Stomach (tissue), 8 donors: ENCODE measurements at regions not wholly inside any gene's neighbourhood (a gene's known extent, or its start where the extent isn't known, plus 50 kb on each side); places are given as distances from the start of the nearest gene placed in this dataset.

Experiments
- DNase-seq, 2 donors: peaks; one replicate each; pipeline versions ENCODE4 v3.0.0 to v3.0.0-alpha.2; 2013 to 2019
- H3K27ac ChIP-seq, 5 donors: fragments of 200-600 bp in 4 of 5; sonication (generic) in 4 of 5; one replicate each; pipeline ENCODE4 v1.5.1; 2013 to 2019; ENCODE audit warnings: mild to moderate bottlenecking in 1 of 5, moderate library complexity in 1 of 5
- H3K27me3 ChIP-seq, 3 donors: fragments of 200-600 bp; sonication (generic); one replicate each; pipeline ENCODE4 v1.5.1; 2017 to 2019; ENCODE audit warnings: mixed run types in 1 of 3
- H3K36me3 ChIP-seq, 4 donors: fragments of 200-600 bp; sonication (generic); 1 replicate in 3 of 4; 2 replicates in 1 of 4; pipeline ENCODE4 v1.5.1; 2016 to 2019
- H3K4me1 ChIP-seq, 4 donors: fragments of 200-600 bp; sonication (generic); one replicate each; pipeline ENCODE4 v1.5.1; 2016 to 2019
- H3K4me3 ChIP-seq, 4 donors: fragments of 200-600 bp; sonication (generic) in 3 of 4; one replicate each; pipeline ENCODE4 v1.5.1; 2016 to 2019; ENCODE audit warnings: mild to moderate bottlenecking in 1 of 4
- H3K9me3 ChIP-seq, 4 donors: fragments of 200-600 bp; sonication (generic); one replicate each; pipeline ENCODE4 v1.5.1; 2016 to 2019
- CTCF ChIP-seq, 7 experiments: fragments of 450-650 bp in 4 of 7; fragments of 200-600 bp in 3 of 7; sonication (generic) in 3 of 7; IDR thresholded peaks; one replicate each; pipeline ENCODE4 v1.5.1; 2016 to 2019; ENCODE audit warnings: antibody characterized with exemption in 7 of 7, control low read depth in 2 of 7, mild to moderate bottlenecking in 1 of 7
- EP300 ChIP-seq: sonication (generic); formaldehyde crosslinking; IDR thresholded peaks from one replicate; pipeline ENCODE4 v1.6.1; 2017; ENCODE audit warnings: antibody characterized with exemption
- POLR2A ChIP-seq, 4 donors: fragments of 450-650 bp; IDR thresholded peaks; one replicate each; pipeline ENCODE4 v1.6.1; 2016; ENCODE audit warnings: antibody characterized with exemption in 4 of 4, control low read depth in 2 of 4, mild to moderate bottlenecking in 1 of 4, moderate library complexity in 1 of 4
- POLR2AphosphoS5 ChIP-seq, 3 donors: sonication (generic); formaldehyde crosslinking; IDR thresholded peaks; one replicate each; pipeline ENCODE4 v1.6.1; 2016; ENCODE audit warnings: antibody characterized with exemption in 3 of 3
- WGBS, 5 donors: extraction: QIAGEN DNeasy Blood & Tissue Kit in 3 of 5; methylation state at CpG; one replicate each; pipeline versions ENCODE4 v1.1.5 to v1.1.7; 2013 to 2018; 5-methylcytosine and 5-hydroxymethylcytosine counted together
- intact Hi-C: fragments of 100-400 bp; cut with DNase I; formaldehyde crosslinking; loops from one replicate; pipeline ENCODE4 v1.15.1; 2023; ENCODE audit warnings: low total_unique reads
- donor health status: healthy with polysubstance abuse.
- donor health status: Bipolar disorder and iron deficiency.
- donor health status: healthy.

GRCh38 chr18:76252880-76253279, 242.2 kb downstream of the ZNF516 start:
- no peak for TF ChIP-seq EP300
- no peak for TF ChIP-seq POLR2A (IDR thresholded peaks at IDR 0.05)
- no peak for TF ChIP-seq POLR2AphosphoS5 (IDR thresholded peaks at IDR 0.05)
- TF ChIP-seq CTCF (IDR thresholded peaks at IDR 0.05): no peak
- DNase-seq: no peak
- no peaks in the 10 kb centered on the region for H3K36me3 ChIP-seq
- intact Hi-C loops: no loop called here
- 35 to 38% (median 37%) methylated on average over 3 of the region's 3 CpGs for WGBS, 5 donors
- H3K27me3 ChIP-seq: no peaks in the 10 kb centered on the region
- no peak overlapping the region for H3K4me3 ChIP-seq
- H3K27ac ChIP-seq: no peak overlapping the region
- H3K4me1 ChIP-seq: peaks cover 0 to 10% (median 0%) of the 10 kb centered on the region in 4 donors
- no peaks in the 10 kb centered on the region for H3K9me3 ChIP-seq

GRCh38 chr18:76252139-76252538, 242.9 kb downstream of the ZNF516 start:
- no peaks in the 10 kb centered on the region for H3K27me3 ChIP-seq
- H3K36me3 ChIP-seq: no peaks in the 10 kb centered on the region
- H3K27ac ChIP-seq: no peak overlapping the region
- intact Hi-C loops: no loop called here
- peaks cover 0 to 6% (median 0%) of the 10 kb centered on the region in 4 donors for H3K4me1 ChIP-seq
- no peaks in the 10 kb centered on the region for H3K9me3 ChIP-seq
- DNase-seq: no peak
- WGBS, 5 donors: 60 to 75% (median 67%) methylated on average over 2 of the region's 2 CpGs
- TF ChIP-seq POLR2A (IDR thresholded peaks at IDR 0.05): no peak
- TF ChIP-seq CTCF (IDR thresholded peaks at IDR 0.05): no peak
- TF ChIP-seq EP300: no peak
- no peak for TF ChIP-seq POLR2AphosphoS5 (IDR thresholded peaks at IDR 0.05)
- no peak overlapping the region for H3K4me3 ChIP-seq

GRCh38 chr18:76251691-76252090, 243.4 kb downstream of the ZNF516 start:
- Histone ChIP-seq H3K27me3 (no peaks in the 10 kb centered on the region), H3K27ac (no peak overlapping the region), H3K4me3 (no peak overlapping the region), H3K4me1 (peaks cover 0 to 2% (median 0%) of the 10 kb centered on the region in 4 donors), H3K36me3 (no peaks in the 10 kb centered on the region), H3K9me3 (no peaks in the 10 kb centered on the region)
- no peak for DNase-seq
- 61 to 65% (median 64%) methylated on average over 11 of the region's 11 CpGs for WGBS, 5 donors
- intact Hi-C loops: no loop called here
- no peak for TF ChIP-seq CTCF (IDR thresholded peaks at IDR 0.05)
- TF ChIP-seq POLR2AphosphoS5 (IDR thresholded peaks at IDR 0.05): no peak
- no peak for TF ChIP-seq POLR2A (IDR thresholded peaks at IDR 0.05)
- TF ChIP-seq EP300: no peak

- no peaks in the 10 kb centered on the region for H3K4me1 ChIP-seq
- peaks cover 0 to 7% (median 3%) of the 10 kb centered on the region in 4 donors for H3K9me3 ChIP-seq
- WGBS, 5 donors: 62 to 78% (median 68%) methylated on average over 4 of the region's 4 CpGs
- no peaks in the 10 kb centered on the region for H3K36me3 ChIP-seq
- intact Hi-C loops: no loop called here
- no peak overlapping the region for H3K4me3 ChIP-seq
- DNase-seq: no peak
- no peak for TF ChIP-seq CTCF (IDR thresholded peaks at IDR 0.05)
- TF ChIP-seq EP300: no peak
- no peak for TF ChIP-seq POLR2AphosphoS5 (IDR thresholded peaks at IDR 0.05)
- no peak for TF ChIP-seq POLR2A (IDR thresholded peaks at IDR 0.05)
- no peaks in the 10 kb centered on the region for H3K27me3 ChIP-seq
- no peak overlapping the region for H3K27ac ChIP-seq
These were observed 248.5 kb downstream of the ZNF516 start for GRCh38 chr18:76246590-76246989.
